Cardiac muscle cell (in vitro differentiated cells and primary cell): ENCODE measurements at regions not wholly inside any gene's neighbourhood (a gene's known extent, or its start where the extent isn't known, plus 50 kb on each side); places are given as distances from the start of the nearest gene placed in this dataset.

Experiments
- DNase-seq, 2 donors: peaks; one replicate each; pipeline versions ENCODE4 v3.0.0 to v3.0.0-alpha.2; 2010 to 2017; ENCODE audit warnings: low read depth in 1 of 2, low spot score in 1 of 2
- H3K27ac ChIP-seq: fragments of 200-600 bp; sonication (generic); 2 replicates; pipeline ENCODE4 v1.5.1; 2016
- H3K27me3 ChIP-seq: fragments of 200-600 bp; sonication (generic); 2 replicates; pipeline ENCODE4 v1.6.0; 2016; ENCODE audit warnings: control low read depth
- H3K36me3 ChIP-seq: fragments of 200-600 bp; sonication (generic); 2 replicates; pipeline ENCODE4 v1.5.1; 2016; ENCODE audit warnings: control low read depth
- H3K4me1 ChIP-seq: fragments of 200-600 bp; sonication (generic); 2 replicates; pipeline ENCODE4 v1.8.1; 2017; ENCODE audit warnings: low read depth, mild to moderate bottlenecking, mixed run types
- H3K4me3 ChIP-seq: fragments of 200-600 bp; sonication (generic); 2 replicates; pipeline ENCODE4 v1.5.1; 2016; ENCODE audit warnings: mild to moderate bottlenecking
- H3K9me3 ChIP-seq: fragments of 200-600 bp; sonication (generic); 2 replicates; pipeline ENCODE4 v1.5.1; 2017; ENCODE audit warnings: low read depth, mild to moderate bottlenecking, control low read depth
- TF ChIP-seq, protein P1 (sequence below): IDR thresholded peaks from 2 replicates; pipeline ENCODE4 v1.5.1; 2012; ENCODE audit warnings: low read depth, mild to moderate bottlenecking, low read length

- Histone ChIP-seq H3K4me3 (no peak overlapping the region), H3K27me3 (no peaks in the 10 kb centered on the region), H3K9me3 (no peaks in the 10 kb centered on the region), H3K36me3 (no peaks in the 10 kb centered on the region), H3K27ac (no peak overlapping the region), H3K4me1 (no peaks in the 10 kb centered on the region)
- no peak for DNase-seq
- TF ChIP-seq, protein P1, sequence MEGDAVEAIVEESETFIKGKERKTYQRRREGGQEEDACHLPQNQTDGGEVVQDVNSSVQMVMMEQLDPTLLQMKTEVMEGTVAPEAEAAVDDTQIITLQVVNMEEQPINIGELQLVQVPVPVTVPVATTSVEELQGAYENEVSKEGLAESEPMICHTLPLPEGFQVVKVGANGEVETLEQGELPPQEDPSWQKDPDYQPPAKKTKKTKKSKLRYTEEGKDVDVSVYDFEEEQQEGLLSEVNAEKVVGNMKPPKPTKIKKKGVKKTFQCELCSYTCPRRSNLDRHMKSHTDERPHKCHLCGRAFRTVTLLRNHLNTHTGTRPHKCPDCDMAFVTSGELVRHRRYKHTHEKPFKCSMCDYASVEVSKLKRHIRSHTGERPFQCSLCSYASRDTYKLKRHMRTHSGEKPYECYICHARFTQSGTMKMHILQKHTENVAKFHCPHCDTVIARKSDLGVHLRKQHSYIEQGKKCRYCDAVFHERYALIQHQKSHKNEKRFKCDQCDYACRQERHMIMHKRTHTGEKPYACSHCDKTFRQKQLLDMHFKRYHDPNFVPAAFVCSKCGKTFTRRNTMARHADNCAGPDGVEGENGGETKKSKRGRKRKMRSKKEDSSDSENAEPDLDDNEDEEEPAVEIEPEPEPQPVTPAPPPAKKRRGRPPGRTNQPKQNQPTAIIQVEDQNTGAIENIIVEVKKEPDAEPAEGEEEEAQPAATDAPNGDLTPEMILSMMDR, result no peak
Measured at GRCh38 chr2:75342504-75343175, 143.3 kb upstream of the TACR1 start.

DNA sequence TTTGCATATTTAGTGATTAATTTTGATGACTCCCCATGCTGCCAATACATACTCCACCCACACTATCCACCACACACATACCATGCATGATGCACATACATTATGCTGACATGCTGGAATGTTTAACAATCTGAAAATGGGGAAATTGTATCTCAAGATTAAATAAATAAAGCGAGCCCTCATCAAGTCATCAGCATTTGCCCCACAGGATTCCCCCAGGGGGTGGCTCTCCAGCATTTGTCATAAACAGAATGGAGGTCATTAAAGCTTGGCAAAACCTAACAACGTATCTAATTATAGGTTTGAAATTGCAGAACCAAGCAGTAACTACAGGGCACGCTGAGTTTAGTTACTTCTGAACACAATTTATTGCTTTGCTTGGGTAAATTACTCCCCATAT, 141.2 kb upstream of the TACR1 start:
- Histone ChIP-seq H3K27me3 (no peaks in the 10 kb centered on the region), H3K36me3 (no peaks in the 10 kb centered on the region), H3K9me3 (no peaks in the 10 kb centered on the region), H3K4me1 (no peaks in the 10 kb centered on the region), H3K27ac (no peak overlapping the region), H3K4me3 (no peak overlapping the region)
- DNase-seq, result no peak
- TF ChIP-seq, protein P1, result no peak

GRCh38 chr2:75338461-75338860, 139.1 kb upstream of the TACR1 start:
- TF ChIP-seq, protein P1, result no peak
- H3K27ac ChIP-seq, result no peak overlapping the region
- H3K36me3 ChIP-seq, result no peaks in the 10 kb centered on the region
- no peaks in the 10 kb centered on the region for H3K27me3 ChIP-seq
- H3K4me3 ChIP-seq, result no peak overlapping the region
- no peak for DNase-seq
- no peaks in the 10 kb centered on the region for H3K9me3 ChIP-seq
- H3K4me1 ChIP-seq, result no peaks in the 10 kb centered on the region

DNA sequence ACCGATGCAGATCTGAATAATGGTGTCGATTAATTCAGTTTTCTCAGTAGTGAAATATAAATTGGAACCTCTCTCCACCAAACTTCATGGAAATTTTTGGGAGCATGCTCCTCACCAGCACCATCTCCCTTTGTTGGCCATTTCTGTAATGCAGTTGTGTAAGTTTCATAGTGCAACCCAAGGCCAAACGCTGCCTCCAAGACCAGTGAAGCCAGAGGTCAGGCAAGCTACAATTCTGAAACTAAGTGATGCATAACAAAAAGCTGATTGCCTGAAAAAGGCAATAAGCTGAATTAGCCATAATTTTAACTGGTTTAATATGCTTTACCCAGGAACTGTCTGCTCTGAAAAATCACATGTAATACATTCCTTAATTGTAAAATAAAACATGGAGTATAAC, 138.3 kb upstream of the TACR1 start:
- TF ChIP-seq, protein P1, result no peak
- Histone ChIP-seq H3K4me3 (no peak overlapping the region), H3K27ac (no peak overlapping the region), H3K36me3 (no peaks in the 10 kb centered on the region), H3K27me3 (no peaks in the 10 kb centered on the region), H3K9me3 (no peaks in the 10 kb centered on the region), H3K4me1 (no peaks in the 10 kb centered on the region)
- DNase-seq, result no peak

GRCh38 chr2:75337016-75337415, 137.7 kb upstream of the TACR1 start:
- H3K9me3 ChIP-seq, result no peaks in the 10 kb centered on the region
- no peak overlapping the region for H3K4me3 ChIP-seq
- no peaks in the 10 kb centered on the region for H3K4me1 ChIP-seq
- TF ChIP-seq, protein P1, result no peak
- H3K36me3 ChIP-seq, result no peaks in the 10 kb centered on the region
- H3K27ac ChIP-seq, result no peak overlapping the region
- DNase-seq, result no peak
- no peaks in the 10 kb centered on the region for H3K27me3 ChIP-seq

- no peak overlapping the region for H3K27ac ChIP-seq
- DNase-seq, result no peak
- H3K4me1 ChIP-seq, result no peaks in the 10 kb centered on the region
- H3K27me3 ChIP-seq, result no peaks in the 10 kb centered on the region
- no peaks in the 10 kb centered on the region for H3K9me3 ChIP-seq
- H3K4me3 ChIP-seq, result no peak overlapping the region
- no peaks in the 10 kb centered on the region for H3K36me3 ChIP-seq
- TF ChIP-seq, protein P1, result no peak
Measured at GRCh38 chr2:75336451-75336850, 137.1 kb upstream of the TACR1 start.
